ENCODE measurements at regions not wholly inside any gene's neighbourhood (a gene's known extent, or its start where the extent isn't known, plus 50 kb on each side); places are given as distances from the start of the nearest gene placed in this dataset.

DNA sequence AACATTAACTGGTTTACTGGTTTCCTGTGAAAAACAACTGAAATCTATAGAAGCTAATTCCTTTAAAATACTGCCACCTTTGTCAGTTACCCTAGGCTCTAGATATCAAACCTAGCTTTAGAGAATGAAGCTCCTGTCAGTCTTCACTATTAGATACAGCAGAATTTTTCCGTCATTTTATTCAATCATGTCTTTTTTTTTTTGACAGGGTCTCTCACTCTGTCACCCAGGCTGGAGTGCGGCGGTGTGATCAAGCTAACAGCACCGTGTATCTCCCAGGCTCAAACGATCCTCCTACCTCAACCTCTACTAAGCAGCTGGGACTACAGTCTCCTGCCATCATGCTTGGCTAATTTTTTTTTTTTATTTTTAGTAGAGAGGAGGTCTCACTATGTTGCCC, 415.2 kb upstream of the LRRTM4 start:
- TF ChIP-seq, protein P1, sequence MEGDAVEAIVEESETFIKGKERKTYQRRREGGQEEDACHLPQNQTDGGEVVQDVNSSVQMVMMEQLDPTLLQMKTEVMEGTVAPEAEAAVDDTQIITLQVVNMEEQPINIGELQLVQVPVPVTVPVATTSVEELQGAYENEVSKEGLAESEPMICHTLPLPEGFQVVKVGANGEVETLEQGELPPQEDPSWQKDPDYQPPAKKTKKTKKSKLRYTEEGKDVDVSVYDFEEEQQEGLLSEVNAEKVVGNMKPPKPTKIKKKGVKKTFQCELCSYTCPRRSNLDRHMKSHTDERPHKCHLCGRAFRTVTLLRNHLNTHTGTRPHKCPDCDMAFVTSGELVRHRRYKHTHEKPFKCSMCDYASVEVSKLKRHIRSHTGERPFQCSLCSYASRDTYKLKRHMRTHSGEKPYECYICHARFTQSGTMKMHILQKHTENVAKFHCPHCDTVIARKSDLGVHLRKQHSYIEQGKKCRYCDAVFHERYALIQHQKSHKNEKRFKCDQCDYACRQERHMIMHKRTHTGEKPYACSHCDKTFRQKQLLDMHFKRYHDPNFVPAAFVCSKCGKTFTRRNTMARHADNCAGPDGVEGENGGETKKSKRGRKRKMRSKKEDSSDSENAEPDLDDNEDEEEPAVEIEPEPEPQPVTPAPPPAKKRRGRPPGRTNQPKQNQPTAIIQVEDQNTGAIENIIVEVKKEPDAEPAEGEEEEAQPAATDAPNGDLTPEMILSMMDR (conservative IDR thresholded peaks at IDR 0.05): no peak
- no peak for TF ChIP-seq ZFX (IDR thresholded peaks at IDR 0.05)
